ENCODE measurements at regions not wholly inside any gene's neighbourhood (a gene's known extent, or its start where the extent isn't known, plus 50 kb on each side); places are given as distances from the start of the nearest gene placed in this dataset.

GRCh38 chr14:62528296-62528695, 517.0 kb downstream of the KCNH5 start:
- BruUV-seq (replicated peaks): no TSS peak
- no peaks in the 10 kb centered on the region for H3K9me3 ChIP-seq (replicated peaks; ENCODE audit: control insufficient read depth, insufficient read depth, low read depth, low read length)
- no peaks in the 10 kb centered on the region for H3K36me3 ChIP-seq (ENCODE audit: control insufficient read depth, insufficient read depth, low read length)
- no peak overlapping the region for H3K9ac ChIP-seq (ENCODE audit: insufficient read depth in 1 of 2, low read depth in 2 of 2, low read length in 2 of 2)
- H3K4me3 ChIP-seq: no peak overlapping the region
- H3K27ac ChIP-seq (ENCODE audit: extremely low read depth, low read depth, low read length): no peak overlapping the region
- no peaks in the 10 kb centered on the region for H3K4me1 ChIP-seq (replicated peaks in 1 of 2; ENCODE audit: control insufficient read depth in 2 of 2, insufficient read depth in 2 of 2, low read length in 2 of 2)
- no peaks in the 10 kb centered on the region for H3K79me2 ChIP-seq (ENCODE audit: control insufficient read depth, insufficient read depth, low read length)
- no peak for FAIRE-seq
- H4K20me1 ChIP-seq (replicated peaks; ENCODE audit: control insufficient read depth, insufficient read depth, low read length): no peaks in the 10 kb centered on the region
- POLR2A ChIA-PET: interaction anchor here (0.8 kb wide), 1 partner anchor 169 kb away, joined by 3 read pairs; no protein-coding TSS in a partner anchor
- intact Hi-C loops (cut with micrococcal nuclease): no loop called here
- CTCF ChIA-PET (ENCODE audit: low intra/inter-chr PET ratio): no interaction called here
- in situ Hi-C loops (cut with MboI): no loop called here
- 0% methylated on average over 1 of the region's 1 CpG for WGBS (ENCODE audit: insufficient coverage, low coverage, missing lambda C conversion rate)
- no peaks in the 10 kb centered on the region for H3K9me1 ChIP-seq (ENCODE audit: control insufficient read depth, insufficient read depth, low read length)
- no peak for DNase-seq (ENCODE audit: extremely low read depth in 1 of 4, low spot score in 3 of 4)
- no peak overlapping the region for H2AFZ ChIP-seq (ENCODE audit: low read depth, low read length)
- H3K4me2 ChIP-seq (ENCODE audit: insufficient read depth, low read length): no peak overlapping the region
- no peaks in the 10 kb centered on the region for H3K27me3 ChIP-seq (ENCODE audit: control insufficient read depth in 2 of 2, insufficient read depth in 2 of 2, low read length in 2 of 2)
- no peak for ATAC-seq
- TF ChIP-seq RFX7 (CRISPR knock-in tag; IDR thresholded peaks at IDR 0.05): no peak
- no peak for TF ChIP-seq CTCFL (IDR thresholded peaks at IDR 0.05; ENCODE audit: borderline replicate concordance, insufficient read depth, low read depth, low read length, poor library complexity, severe bottlenecking)
- no peak for TF ChIP-seq BMI1 (IDR thresholded peaks at IDR 0.05; ENCODE audit: low read length)
- no peak for TF ChIP-seq MCM5 (IDR thresholded peaks at IDR 0.05; ENCODE audit: low read depth)
- TF ChIP-seq BACH1 (tag; IDR thresholded peaks at IDR 0.05): no peak
- no peak for TF ChIP-seq ZHX1 (conservative IDR thresholded peaks at IDR 0.05; ENCODE audit: low read length)
- no peak for TF ChIP-seq YBX1 (IDR thresholded peaks at IDR 0.05)
- TF ChIP-seq ZNF398 (CRISPR knock-in tag; IDR thresholded peaks at IDR 0.05): no peak
- no peak for TF ChIP-seq FOXP4 (CRISPR knock-in tag; IDR thresholded peaks at IDR 0.05; ENCODE audit: borderline replicate concordance)
- no peak for TF ChIP-seq BCL6 (CRISPR knock-in tag; IDR thresholded peaks at IDR 0.05)
- TF ChIP-seq SMARCC2 (IDR thresholded peaks at IDR 0.05; ENCODE audit: low read depth): no peak
- no peak for TF ChIP-seq ZBTB43 (CRISPR knock-in tag; IDR thresholded peaks at IDR 0.05)
- TF ChIP-seq ZC3H11A (IDR thresholded peaks at IDR 0.05; ENCODE audit: low read depth, low read length): no peak
- no peak for TF ChIP-seq HDAC1 (IDR thresholded peaks at IDR 0.05)
